ENCODE measurements at regions not wholly inside any gene's neighbourhood (a gene's known extent, or its start where the extent isn't known, plus 50 kb on each side); places are given as distances from the start of the nearest gene placed in this dataset.

GRCh38 chr10:107848726-107849360 is 684.3 kb upstream of the SORCS1 start:
- CTCF ChIA-PET = no interaction called here
- DNase-seq (no peak), ATAC-seq (no peak)
- no peaks in the 10 kb centered on the region for H4K20me1 ChIP-seq (ENCODE audit: low read length)
- no peaks in the 10 kb centered on the region for H3K9me2 ChIP-seq (replicated peaks; ENCODE audit: low read length)
- no TSS peak for BruUV-seq (replicated peaks)
- intact Hi-C loops (cut with micrococcal nuclease) = no loop called here
- no peak for TF ChIP-seq EZH2phosphoT487 (IDR thresholded peaks at IDR 0.05; ENCODE audit: borderline replicate concordance, low read length)
- no peak for TF ChIP-seq EZH2 (IDR thresholded peaks at IDR 0.05; ENCODE audit: low read length, unreplicated experiment)
- no peak for TF ChIP-seq CTCF (conservative IDR thresholded peaks at IDR 0.05; ENCODE audit: low read depth, low read length)
- no peaks in the 10 kb centered on the region for H3F3A ChIP-seq (ENCODE audit: low read length, unreplicated experiment)
- H2AFZ ChIP-seq (ENCODE audit: low read length) = no peak overlapping the region
- H3K4me1 ChIP-seq (ENCODE audit: insufficient read depth, low read length) = peaks cover 6% of the 10 kb centered on the region; the same call in 1 of the 2 replicates
- H3K9ac ChIP-seq (ENCODE audit: low read length) = no peak overlapping the region
- H3K27me3 ChIP-seq (ENCODE audit: low read length) = no peaks in the 10 kb centered on the region
- no peaks in the 10 kb centered on the region for H3K79me2 ChIP-seq (ENCODE audit: low read length)
- H3K27ac ChIP-seq (ENCODE audit: low read length) = no peak overlapping the region
- H3K9me3 ChIP-seq (ENCODE audit: low read length) = no peaks in the 10 kb centered on the region
- no peak overlapping the region for H3K4me2 ChIP-seq (ENCODE audit: low read length)
- POLR2A ChIA-PET (ENCODE audit: unreplicated experiment) = no interaction called here
- no peaks in the 10 kb centered on the region for H3K36me3 ChIP-seq (ENCODE audit: low read depth, low read length)
- no peak overlapping the region for H3K4me3 ChIP-seq (ENCODE audit: low read length)

GRCh38 chr10:107847620-107848019 is 683.1 kb upstream of the SORCS1 start:
- Histone ChIP-seq H3F3A (ENCODE audit: low read length, unreplicated experiment) (no peaks in the 10 kb centered on the region), H3K36me3 (ENCODE audit: low read depth, low read length) (no peaks in the 10 kb centered on the region), H3K27ac (ENCODE audit: low read length) (no peak overlapping the region), H3K9ac (ENCODE audit: low read length) (no peak overlapping the region), H3K4me2 (ENCODE audit: low read length) (peak overlapping the region; percentile 46; the same call in 1 of the 2 replicates), H3K27me3 (ENCODE audit: low read length) (no peaks in the 10 kb centered on the region), H3K79me2 (ENCODE audit: low read length) (no peaks in the 10 kb centered on the region), H3K4me1 (ENCODE audit: insufficient read depth, low read length) (peaks cover 6% of the 10 kb centered on the region; the same call in 1 of the 2 replicates), H3K4me3 (ENCODE audit: low read length) (no peak overlapping the region; the same call in 1 of the 2 replicates), H4K20me1 (ENCODE audit: low read length) (no peaks in the 10 kb centered on the region), H2AFZ (ENCODE audit: low read length) (peak overlapping the region; percentile 58), H3K9me2 (replicated peaks; ENCODE audit: low read length) (no peaks in the 10 kb centered on the region), H3K9me3 (ENCODE audit: low read length) (no peaks in the 10 kb centered on the region)
- ChIA-PET POLR2A (ENCODE audit: unreplicated experiment) (interaction anchor here (0.6 kb wide), 1 partner anchor 100 kb away, joined by 3 read pairs; no protein-coding TSS in a partner anchor), CTCF (interaction anchor here (0.6 kb wide), 1 partner anchor 481 kb away, joined by 3 read pairs; no protein-coding TSS in a partner anchor)
- intact Hi-C loops (cut with micrococcal nuclease) = no loop called here
- TF ChIP-seq EZH2 (IDR thresholded peaks at IDR 0.05; ENCODE audit: low read length, unreplicated experiment) (no peak), EZH2phosphoT487 (IDR thresholded peaks at IDR 0.05; ENCODE audit: borderline replicate concordance, low read length) (no peak), CTCF (conservative IDR thresholded peaks at IDR 0.05; ENCODE audit: low read depth, low read length) (no peak)
- ATAC-seq (no peak; the same call in 1 of the 2 replicates), DNase-seq (no peak)
- no TSS peak for BruUV-seq (replicated peaks)

- H3K4me1 ChIP-seq (ENCODE audit: insufficient read depth, low read length) = peaks cover 12% of the 10 kb centered on the region
- no TSS peak for BruUV-seq (replicated peaks)
- H4K20me1 ChIP-seq (ENCODE audit: low read length) = no peaks in the 10 kb centered on the region
- H3K27me3 ChIP-seq (ENCODE audit: low read length) = no peaks in the 10 kb centered on the region
- no peak for TF ChIP-seq EZH2 (IDR thresholded peaks at IDR 0.05; ENCODE audit: low read length, unreplicated experiment)
- no peak for TF ChIP-seq EZH2phosphoT487 (IDR thresholded peaks at IDR 0.05; ENCODE audit: borderline replicate concordance, low read length)
- TF ChIP-seq CTCF (conservative IDR thresholded peaks at IDR 0.05; ENCODE audit: low read depth, low read length) = no peak
- intact Hi-C loops (cut with micrococcal nuclease) = no loop called here
- ChIA-PET POLR2A (ENCODE audit: unreplicated experiment) (no interaction called here), CTCF (no interaction called here)
- H3K79me2 ChIP-seq (ENCODE audit: low read length) = no peaks in the 10 kb centered on the region
- H3K9ac ChIP-seq (ENCODE audit: low read length) = no peak overlapping the region
- H3K9me2 ChIP-seq (replicated peaks; ENCODE audit: low read length) = no peaks in the 10 kb centered on the region
- H3K27ac ChIP-seq (ENCODE audit: low read length) = no peak overlapping the region
- H3K4me3 ChIP-seq (ENCODE audit: low read length) = no peak overlapping the region
- DNase-seq = peak; percentile 51
- no peaks in the 10 kb centered on the region for H3F3A ChIP-seq (ENCODE audit: low read length, unreplicated experiment)
- ATAC-seq = no peak
- no peaks in the 10 kb centered on the region for H3K9me3 ChIP-seq (ENCODE audit: low read length)
- no peaks in the 10 kb centered on the region for H3K36me3 ChIP-seq (ENCODE audit: low read depth, low read length)
- peak overlapping the region; percentile 15; the same call in 1 of the 2 replicates for H3K4me2 ChIP-seq (ENCODE audit: low read length)
- peak overlapping the region; percentile 19; the same call in 1 of the 2 replicates for H2AFZ ChIP-seq (ENCODE audit: low read length)
These were observed 670.2 kb upstream of the SORCS1 start for GRCh38 chr10:107834706-107835105.
